ENCODE measurements at regions not wholly inside any gene's neighbourhood (a gene's known extent, or its start where the extent isn't known, plus 50 kb on each side); places are given as distances from the start of the nearest gene placed in this dataset.
"Not testable (repeated sequence)": the region's sequence is repeated elsewhere in the genome, so short reads cannot be mapped to it uniquely, and the experiment has no call there.

DNA sequence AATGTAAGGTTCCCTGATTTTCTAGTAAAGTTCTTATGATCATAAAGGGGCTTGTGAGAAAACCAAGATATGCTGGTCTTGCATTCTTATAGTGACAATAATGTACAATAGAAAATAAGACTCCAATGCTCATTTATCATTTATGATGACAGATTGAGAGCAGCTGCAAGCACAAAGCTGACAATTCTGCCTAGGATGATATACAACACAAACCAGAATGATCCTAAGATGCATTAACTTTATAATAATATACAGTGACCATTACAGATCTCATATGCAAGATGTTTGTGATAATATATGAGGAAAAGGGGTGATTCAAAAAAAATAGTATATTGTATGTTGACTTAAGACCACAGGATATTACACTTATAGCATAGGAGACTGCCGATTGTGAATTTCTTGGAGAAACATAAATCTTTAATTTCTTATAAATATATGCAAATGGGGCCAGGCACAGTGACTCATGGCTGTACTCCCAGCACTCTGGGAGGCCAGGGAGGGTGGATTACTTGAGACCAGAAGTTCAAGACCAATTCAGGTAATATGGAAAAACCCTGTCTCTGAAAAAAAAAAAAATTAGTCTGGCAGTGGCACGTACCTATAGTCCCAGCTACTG is 387.0 kb downstream of the ZBBX start:
- no peak for DNase-seq

DNA sequence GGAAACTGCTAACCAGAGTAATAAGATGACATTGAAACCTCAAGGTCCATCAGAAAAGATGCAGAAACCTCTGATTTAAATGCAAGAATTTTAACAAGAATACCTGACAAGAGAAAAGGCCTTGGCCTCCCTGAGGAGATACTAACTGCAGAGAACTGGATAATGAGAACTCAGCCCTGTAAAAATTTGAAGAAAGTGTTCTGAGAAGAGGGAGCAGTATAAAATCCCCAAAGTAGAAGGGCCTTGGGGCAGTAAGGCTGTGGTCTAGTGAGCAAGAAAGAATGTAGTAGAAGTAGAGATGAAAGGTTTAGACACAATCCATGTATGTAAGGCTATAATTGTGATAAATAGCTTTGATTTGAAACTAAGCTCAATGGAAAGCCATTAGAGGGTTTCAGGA is 394.1 kb downstream of the ZBBX start:
- DNase-seq, result no peak

DNA sequence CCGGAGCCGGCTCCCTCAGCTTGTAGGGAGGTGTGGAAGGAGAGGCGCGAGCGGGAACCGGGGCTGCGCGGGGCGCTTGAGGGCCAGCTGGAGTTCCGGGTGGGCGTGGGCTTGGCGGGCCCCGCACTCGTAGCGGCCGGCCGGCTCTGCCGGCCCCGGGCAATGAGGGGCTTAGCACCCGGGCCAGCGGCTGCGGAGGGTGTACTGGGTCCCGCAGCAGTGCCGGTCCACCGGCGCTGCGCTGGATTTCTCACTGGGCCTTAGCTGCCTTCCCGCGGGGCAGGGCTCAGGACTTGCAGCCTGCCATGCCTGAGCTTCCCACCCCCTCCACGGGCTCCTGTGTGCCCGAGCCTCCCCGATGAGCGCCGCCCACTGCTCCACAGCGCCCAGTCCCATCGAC is 404.3 kb downstream of the ZBBX start:
- DNase-seq, result not testable (repeated sequence)

DNA sequence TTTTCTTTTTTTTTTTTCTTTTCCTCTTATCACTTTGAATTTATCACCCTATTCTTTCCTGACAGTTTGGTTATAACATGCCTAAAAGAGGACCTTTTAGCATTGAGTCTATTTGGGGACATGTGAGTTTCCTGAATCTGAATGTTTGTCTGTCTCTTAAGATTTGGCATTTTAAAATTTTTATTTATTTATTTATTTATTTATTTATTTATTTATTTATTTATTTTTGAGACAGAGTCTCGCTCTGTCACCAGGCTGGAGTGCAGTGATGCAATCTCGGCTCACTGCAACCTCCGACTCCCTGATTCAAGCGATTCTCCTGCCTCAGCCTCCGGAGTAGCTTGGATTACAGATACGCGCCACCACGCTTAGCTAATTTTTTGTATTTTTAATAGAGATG is 412.4 kb downstream of the ZBBX start:
- DNase-seq, result not testable (repeated sequence)

DNA sequence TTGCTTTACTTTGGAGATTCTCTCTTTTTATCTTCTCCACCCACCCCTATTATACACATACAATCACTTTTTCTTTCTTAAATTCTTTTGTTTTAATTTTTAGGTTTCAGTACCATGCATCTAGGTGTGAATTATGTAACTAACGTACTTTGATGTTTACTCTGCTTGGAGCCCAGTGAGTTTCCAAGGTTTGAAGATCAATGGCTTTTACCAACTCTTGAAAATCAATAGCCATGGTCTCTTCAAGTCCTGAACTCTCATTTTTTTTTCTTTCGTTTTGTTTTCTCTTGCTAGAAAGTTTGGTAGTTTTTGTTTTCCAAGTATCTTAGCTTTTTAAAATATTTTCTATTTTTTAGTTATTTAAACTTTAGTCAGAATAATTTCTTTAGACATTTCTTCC is 417.2 kb downstream of the ZBBX start:
- DNase-seq, result no peak

DNA sequence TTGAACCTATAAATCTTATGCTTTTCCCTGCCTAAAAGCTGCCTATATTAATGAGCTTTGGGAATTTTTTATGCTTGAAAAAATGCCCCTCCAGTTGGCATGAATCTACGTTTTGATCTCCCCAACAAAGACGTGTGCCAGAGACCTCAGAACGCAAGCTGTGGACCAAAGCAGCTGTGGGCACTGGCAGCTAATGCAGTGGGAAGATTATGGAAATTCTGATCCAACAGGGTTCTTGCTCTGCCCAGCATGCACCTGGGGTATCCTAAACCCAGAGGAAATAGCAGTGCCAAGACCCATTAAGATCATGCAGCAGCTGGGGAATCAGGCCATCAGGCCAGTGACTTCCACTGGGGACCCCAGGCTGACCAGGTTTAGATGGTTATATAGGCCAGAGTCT is 423.0 kb downstream of the ZBBX start:
- no peak for DNase-seq

DNA sequence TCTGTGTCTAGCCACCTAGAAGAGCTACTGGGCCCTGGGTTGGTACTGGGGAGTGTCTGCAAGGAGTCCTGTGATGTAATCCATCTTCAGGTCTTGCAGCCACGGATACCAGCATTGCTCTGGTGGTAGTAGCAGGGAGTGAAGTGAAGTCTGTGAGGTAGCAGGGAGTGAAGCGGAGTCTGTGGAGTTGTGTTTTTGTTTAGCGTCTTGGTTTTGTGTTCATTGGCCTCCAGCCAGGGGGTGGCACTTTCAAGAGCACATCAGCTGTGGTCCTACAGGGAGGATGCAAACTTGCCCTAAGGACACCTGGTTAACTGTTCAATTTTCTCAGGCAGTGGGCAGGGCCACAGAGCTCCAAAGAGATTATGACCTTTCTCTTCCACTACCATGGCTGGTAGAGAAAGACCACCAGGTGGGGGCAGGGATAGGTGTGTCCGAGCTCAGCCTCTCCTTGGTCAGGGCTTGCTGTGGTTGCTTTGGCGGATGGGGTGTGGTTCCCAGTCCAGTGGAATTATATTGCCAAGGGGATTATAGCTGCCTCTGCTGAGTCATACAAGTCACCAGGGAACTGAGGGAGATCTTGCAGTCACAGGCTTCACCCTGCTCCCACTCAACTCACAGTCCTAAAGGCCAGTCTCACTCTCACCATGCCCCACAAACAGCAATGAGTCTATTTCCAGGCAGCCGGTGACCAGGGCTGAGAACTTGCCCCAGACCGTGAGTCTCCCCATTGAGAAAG is 424.7 kb downstream of the ZBBX start:
- no peak for DNase-seq

DNA sequence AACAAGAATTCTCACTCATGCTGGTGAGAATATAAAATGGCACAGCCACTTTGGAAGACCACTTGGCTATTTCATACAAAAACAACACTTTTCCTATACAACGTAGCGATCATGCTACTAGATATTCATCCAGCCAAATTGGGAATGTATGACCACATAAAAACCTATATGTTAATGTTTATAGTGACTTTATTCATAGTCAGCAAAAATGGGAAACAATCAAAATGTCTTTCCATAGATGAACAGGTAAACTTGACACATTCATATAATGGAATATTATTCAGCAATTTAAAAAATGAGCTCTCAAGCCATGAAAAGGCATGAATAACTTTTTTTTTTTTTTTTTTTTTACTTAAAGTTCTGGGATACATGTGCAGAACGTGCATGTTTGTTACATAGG is 445.2 kb downstream of the ZBBX start:
- no peak for DNase-seq

DNA sequence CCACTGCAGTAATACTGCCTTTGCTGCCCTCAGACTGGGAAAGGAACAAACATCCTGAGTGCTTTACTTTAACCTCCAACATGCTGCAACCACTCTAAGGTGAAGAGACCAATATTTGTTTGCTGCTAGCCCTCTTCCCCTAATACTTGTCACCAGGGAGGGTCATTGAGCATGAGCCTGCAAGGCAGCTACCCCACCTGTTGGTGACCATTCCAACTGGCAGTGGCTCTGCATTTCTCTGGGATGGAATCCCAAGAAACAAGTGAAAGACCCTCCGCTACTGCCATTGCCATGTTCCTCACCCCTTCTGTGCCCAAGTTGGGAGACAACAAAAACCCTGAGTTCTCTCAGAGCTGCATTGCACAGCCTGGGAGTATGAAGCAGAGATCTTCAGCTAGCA is 462.7 kb downstream of the ZBBX start:
- DNase-seq, result no peak

DNA sequence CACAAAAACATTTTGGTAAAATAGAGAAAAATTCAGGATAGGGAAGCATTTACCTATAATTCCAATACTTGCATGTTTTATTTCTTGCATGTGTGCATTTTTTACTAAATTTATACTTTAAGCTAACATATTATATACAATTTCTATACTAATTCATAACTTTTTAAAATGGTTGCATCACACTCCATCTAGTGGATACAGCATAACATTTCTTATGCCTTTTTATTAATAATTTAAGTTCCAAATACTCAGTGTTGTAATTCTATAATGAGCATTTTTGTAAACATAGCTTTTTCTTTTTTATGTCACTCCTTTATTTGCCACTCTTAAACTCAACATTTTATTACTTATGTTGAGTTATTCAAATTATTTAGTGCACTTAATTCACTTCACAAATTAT is 477.7 kb downstream of the ZBBX start:
- no peak for DNase-seq

DNA sequence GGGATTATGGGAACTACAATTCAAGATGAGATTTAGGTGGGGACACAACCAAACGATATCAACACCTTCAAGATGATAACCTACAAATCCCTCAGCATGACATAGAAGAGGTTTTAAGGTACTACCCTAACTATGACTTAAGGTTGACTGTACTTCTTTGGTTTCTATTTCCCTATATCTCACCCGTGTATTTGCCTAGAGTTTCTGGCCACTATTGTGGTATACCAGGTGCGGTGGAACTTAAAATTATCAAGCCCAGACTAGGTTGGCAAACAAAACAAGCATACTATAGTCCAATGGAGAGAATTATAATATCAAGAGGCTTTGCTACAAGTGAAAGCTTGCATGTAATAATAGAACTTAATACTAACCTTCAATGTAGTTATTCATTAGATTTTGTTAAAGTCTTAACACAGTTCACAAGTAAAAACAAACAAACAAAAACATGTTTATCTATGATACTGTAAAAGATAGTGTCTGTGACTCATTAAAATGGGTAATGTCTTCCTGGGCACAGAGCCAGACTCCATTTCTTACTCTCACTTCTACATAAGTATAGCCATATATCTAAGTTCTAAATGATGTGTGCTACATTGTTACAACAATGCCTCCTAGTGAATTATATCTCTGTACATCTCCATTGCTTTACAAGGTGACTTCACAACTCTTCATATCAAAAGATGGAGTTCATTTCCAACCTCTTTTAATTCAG is 479.1 kb downstream of the ZBBX start:
- DNase-seq, result no peak

DNA sequence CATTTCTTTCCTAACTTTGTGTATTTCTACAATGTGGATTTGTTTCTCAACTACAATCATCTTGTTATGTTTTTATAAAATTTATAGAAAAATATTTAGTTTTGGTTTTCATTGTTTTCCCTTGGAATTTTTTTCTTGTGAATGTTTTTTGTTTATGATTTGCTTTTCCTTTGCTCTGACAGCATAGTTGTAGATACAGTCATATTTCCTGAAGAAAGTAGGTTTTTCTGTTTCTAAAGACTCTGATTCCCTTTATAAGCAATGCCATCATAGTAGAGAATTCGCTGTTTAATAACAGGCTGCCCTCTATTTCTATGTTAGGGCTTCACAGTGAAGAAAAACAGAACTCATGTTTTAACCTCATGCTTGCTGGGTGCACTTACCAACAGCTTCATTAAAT is 482.3 kb downstream of the ZBBX start:
- DNase-seq, result no peak

DNA sequence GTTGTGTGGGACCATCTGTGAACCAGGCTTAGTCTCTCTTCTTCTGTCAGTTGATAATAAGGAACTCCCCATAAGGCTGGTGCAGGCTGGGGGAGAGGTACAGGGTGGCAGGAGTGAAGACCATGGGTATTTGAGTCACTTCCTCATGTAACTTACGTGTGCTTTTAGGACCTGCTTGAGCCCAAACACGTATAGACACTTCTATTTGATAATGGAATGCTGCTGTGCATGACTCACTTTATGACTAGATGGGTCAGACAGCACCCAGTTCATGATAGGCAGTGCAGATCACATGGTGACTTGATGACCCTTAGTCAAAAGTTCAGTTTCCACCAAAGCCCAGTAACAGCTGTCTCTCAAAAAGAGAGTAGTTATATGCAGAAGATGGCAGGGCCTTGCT is 490.9 kb downstream of the ZBBX start:
- no peak for DNase-seq

DNA sequence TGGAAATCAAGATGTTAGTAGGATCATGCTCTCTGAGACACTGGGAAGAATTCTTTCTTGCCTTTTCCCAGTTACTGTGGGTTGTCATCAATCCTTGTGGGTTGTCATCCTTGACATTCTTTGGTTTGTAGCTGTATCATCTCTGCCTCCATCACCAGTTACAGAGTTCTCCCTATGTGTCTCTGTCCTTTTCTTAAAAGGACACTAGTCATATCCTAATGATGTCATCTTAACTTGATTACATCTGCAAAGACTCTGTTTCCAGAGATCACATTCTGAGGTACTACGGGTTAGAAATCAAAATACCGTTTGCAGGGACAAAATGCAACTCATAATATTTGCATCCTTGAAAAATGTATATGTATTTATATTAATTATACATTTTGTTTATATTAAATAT is 500.4 kb downstream of the ZBBX start:
- DNase-seq, result no peak

DNA sequence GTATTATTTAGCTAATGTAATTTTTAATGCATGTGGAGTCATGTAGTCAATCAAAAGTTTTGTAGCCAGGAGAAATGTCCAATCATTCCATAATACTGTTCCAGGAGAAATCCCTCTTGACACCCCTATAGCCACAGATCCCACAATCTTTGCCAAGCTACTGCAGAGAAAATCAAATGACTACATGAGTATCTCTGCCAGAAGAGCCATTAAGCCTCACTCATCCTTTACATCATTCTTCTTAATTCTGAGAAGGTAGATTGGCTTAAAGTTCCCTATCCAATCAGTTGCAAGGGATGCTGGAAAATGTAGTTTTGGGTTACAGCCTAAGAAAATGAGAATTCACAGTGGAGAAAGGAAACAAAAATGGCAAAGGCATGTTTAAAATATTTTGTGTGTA is 502.1 kb downstream of the ZBBX start:
- DNase-seq, result no peak

DNA sequence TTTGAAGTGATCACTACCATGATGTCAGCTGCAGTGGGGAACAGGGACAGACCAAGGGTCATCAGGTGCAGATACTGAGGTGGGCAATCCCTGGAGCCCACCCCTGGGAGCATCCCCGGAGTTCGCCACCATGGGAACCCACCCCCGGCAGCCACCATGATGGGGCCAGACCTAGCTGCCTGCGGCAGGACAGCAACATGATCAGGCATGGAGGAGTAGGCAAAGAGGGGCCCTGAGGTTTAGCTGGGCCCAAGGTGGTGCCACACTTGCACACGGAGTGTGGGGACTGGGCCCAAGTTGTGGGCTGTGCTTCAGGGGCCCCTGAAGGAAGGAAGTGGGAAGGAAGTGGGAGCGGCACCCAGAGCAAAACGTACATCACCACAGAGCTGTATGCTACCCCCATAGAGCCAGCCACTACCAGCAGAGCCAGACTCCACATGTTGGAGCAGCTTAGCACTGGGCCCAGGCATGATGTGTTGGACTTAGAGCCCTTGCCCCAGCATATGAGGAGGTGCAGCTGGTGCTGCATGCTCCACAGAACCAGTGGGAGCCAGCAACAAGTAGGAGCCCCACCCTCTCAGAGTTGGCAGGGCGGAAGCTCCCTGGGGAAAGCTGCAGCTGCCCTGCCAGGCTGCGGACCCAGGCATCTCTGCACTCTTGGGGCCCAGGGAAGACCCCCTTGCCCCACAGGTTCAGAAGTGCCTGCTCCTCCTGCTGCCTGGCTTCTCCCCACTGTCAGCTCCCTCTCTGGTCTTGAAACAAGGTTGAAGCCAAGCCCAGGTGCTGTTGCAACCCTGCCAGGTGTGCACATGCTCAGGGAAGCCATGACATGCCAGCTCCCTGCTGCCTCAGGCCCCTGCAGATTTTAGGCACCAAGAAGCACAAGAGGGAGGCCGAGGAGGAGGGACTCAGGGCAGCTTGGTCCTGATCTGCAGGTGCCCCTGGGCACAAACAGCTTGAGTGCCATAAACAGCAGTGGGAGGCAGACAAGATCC is 515.3 kb downstream of the ZBBX start:
- DNase-seq, result no peak

DNA sequence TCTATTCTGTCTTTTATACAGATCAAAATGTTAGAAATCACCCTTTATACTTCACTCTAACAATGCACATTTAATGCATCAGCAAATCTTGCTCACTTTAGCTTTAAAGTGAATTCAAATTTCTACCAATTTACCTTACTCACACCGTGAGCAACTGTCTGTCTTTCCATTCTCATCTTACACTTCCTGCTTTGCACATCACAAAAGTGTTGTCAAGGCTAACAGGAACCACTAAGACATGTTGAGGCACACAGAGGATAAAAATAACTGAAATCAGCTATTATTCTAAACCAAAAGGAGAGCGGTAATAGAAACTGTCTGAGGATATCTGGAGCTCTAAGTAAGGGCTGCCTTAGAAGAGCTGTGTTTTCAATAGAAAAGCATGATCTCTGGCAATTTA is 519.9 kb downstream of the ZBBX start:
- no peak for DNase-seq

DNA sequence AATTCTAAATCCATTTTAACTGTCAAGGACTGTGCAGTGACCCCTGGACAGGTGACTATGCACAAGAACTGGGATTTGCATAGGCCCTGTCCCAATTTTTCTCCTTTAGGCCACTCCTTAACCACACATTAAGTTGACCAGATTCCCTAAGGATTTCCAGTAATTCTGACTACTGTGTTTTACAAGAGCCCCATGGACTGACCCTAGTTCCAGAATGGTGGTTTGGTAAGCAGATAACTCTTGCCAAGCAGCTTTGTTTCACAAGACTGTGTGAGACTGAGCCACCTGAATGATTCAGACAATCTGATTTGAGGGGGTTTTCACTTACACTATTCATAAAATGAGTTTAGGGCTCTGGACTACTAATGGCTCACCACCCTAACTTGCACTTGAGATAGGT is 535.8 kb downstream of the ZBBX start:
- DNase-seq, result no peak

DNA sequence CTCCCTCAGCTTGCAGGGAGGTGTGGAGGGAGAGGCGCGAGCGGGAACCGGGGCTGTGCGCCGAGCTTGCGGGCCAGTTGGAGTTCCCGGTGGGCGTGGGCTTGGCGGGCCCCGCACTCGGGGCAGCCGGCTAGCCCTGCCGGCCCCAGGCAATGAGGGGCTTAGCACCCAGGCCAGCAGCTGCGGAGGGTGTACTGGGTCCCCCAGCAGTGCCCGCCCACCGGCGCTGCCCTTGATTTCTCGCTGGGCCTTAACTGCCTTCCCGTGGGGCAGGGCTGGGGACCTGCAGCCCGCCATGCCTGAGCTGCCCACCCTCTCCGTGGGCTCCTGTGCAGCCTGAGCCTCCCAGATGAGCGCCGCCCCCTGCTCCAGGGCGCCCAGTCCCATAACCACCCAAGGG is 537.3 kb downstream of the ZBBX start:
- not testable (repeated sequence) for DNase-seq

DNA sequence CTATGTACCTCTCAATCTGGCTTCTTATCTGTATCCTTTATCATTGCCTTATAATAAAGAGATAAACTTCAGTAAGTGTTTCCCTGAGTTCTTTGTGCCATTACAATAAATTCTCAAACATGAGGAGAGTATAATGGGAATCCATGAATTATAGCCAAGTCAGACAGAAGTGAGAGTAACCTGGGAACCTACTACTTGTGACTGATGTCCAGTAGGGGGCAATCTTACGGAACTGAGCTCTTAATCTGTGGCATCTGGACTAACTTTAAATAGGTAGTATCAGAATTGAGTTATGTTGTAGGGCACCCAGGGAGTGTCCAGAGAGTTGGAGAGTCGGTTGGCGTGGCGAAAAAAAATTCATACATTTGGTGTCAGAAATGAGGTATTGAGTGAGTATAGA is 542.6 kb downstream of the ZBBX start:
- DNase-seq, result no peak

DNA sequence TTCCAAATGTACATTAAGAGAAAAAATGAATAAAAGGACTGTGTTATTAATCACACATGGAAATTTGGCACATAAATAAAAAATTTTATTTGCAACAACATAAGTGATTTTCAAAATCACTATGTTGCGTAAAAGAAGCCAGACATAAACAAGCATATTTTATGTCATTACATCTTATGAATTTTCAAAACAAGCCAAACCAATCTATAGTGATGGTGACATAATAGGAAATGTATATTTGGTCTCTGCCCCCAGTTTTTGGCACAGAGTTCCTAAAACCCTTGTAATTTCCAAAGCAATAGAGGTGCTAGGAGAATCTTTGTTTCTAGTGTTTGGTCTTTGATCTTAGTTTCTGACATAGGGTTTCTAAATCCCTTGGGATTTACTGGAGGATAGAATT is 543.3 kb downstream of the ZBBX start:
- no peak for DNase-seq

DNA sequence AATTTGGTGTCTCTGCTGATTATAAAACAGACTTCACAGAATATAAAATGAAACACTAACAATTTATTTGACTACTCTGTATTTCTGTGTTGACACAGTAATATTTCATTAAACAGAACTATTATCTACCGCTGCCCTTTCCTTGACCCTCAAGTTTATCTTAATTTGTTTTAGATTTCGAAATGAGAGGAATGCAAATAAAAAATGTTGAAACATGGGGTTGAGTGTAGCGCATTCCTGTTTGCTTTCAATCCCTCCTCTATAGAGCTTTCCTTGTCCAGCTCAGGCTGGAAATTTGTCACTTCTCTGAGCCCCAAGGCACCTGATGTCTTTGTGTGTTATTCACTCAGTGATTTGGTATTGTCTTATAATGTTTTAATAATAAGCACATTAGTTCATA is 550.2 kb downstream of the ZBBX start:
- no peak for DNase-seq

DNA sequence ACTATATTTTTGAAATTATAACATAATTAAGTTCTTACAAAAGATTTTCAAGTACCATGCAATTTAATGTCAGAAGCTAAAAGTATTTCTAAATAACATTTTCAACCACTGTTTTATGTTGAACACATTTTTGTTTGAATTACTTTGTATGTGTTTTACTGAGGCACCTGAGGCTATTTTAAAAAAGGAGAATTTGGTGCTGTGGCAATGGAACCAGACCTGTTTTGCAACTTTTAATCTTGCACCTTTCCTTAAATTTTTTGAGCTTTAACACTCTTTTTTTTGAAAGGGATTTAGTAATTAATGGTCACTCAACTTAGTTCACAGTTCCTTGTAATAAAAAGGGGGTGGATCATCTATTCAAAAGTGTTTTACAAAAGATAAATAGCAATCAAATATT is 561.6 kb downstream of the ZBBX start:
- no peak for DNase-seq
